Prostate gland (tissue), 2 donors: ENCODE measurements at regions not wholly inside any gene's neighbourhood (a gene's known extent, or its start where the extent isn't known, plus 50 kb on each side); places are given as distances from the start of the nearest gene placed in this dataset.

Experiments
- CTCF ChIP-seq, 4 experiments: fragments of 200-600 bp in 2 of 4; fragments of 450-650 bp in 2 of 4; sonication (generic) in 2 of 4; IDR thresholded peaks; 1 replicate in 3 of 4; 2 replicates in 1 of 4; pipeline ENCODE4 v1.5.1; 2016 to 2019; ENCODE audit warnings: antibody characterized with exemption in 4 of 4, mild to moderate bottlenecking in 2 of 4, moderate library complexity in 2 of 4
- POLR2A ChIP-seq: fragments of 450-650 bp; IDR thresholded peaks from one replicate; pipeline ENCODE4 v1.6.1; 2016; ENCODE audit warnings: antibody characterized with exemption, mild to moderate bottlenecking
- POLR2AphosphoS5 ChIP-seq: sonication (generic); formaldehyde crosslinking; IDR thresholded peaks from one replicate; pipeline ENCODE4 v1.6.1; 2017; ENCODE audit warnings: antibody characterized with exemption

DNA sequence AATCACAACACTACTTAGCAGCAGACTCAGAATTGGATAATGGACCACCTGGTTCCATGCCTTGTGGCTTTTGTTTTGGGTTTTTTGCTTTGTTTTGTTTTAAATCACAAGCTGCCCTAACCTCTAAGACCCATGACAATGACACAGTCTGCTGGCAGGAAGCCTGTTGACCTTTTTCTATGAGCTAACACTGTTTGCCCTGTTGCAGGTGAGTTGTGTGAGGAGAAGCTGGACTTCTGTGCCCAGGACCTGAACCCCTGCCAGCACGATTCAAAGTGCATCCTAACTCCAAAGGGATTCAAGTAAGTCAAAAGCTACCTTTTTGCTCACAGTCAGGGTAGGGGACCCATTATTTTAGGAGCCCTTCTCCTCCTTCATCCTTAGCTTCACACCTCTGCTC is 110.8 kb upstream of the PACRGL start:
- TF ChIP-seq CTCF (IDR thresholded peaks at IDR 0.05) (no peak), POLR2AphosphoS5 (no peak), POLR2A (no peak)
